HepG2 (cell line): ENCODE measurements at regions not wholly inside any gene's neighbourhood (a gene's known extent, or its start where the extent isn't known, plus 50 kb on each side); places are given as distances from the start of the nearest gene placed in this dataset.

ENCODE experiments used
- ATAC-seq: fragments of 200-7000 bp; cut with Tn5 transposase; 3 replicates; pipeline ENCODE4 v1.9.1; 2020; ENCODE audit warnings: mild to moderate bottlenecking, moderate library complexity
- BruUV-seq: library from RNA; stranded (reverse); fragments of 400-500 nt; replicated peaks from 2 replicates; lab custom pipeline; 2021; lab: Mats Ljungman, UMichigan
- CTCF ChIA-PET: fragments of 300-600 bp; formaldehyde crosslinking; extraction: SDS; loops from one replicate; lab custom pipeline; 2021; ENCODE audit warnings: low total read pairs, inconsistent platforms, low intra/inter-chr PET ratio; lab: Yijun Ruan, JAX
- POLR2A ChIA-PET: fragments of 350-600 bp; sonication (Branson Sonifier 250); formaldehyde crosslinking; loops from one replicate; lab custom pipeline; 2020; ENCODE audit warnings: antibody characterized with exemption, inconsistent platforms; lab: Yijun Ruan, JAX
- DNase-seq: peaks from one replicate; pipeline ENCODE4 v3.0.0-alpha.2; 2015; ENCODE audit warnings: low spot score
- FAIRE-seq: peaks from 3 replicates; lab custom pipeline; 2011; peaks lifted over from hg19 to GRCh38; lab: Jason Lieb, UNC
- H2AFZ ChIP-seq: one replicate; pipeline ENCODE4 v1.6.1; 2011; ENCODE audit warnings: low read length, inconsistent platforms
- H3K27ac ChIP-seq: fragments of 300-600 bp; 3 replicates; pipeline ENCODE4 v1.8.0; 2011; ENCODE audit warnings: mixed run types, mild to moderate bottlenecking, mixed read lengths, low read length, inconsistent platforms; ENCODE audit not compliant: insufficient read depth; ENCODE audit errors: extremely low read length
- H3K27me3 ChIP-seq, 2 experiments: fragments of 200-600 bp in 1 of 2; 2 replicates in 1 of 2; 3 replicates in 1 of 2; pipeline versions ENCODE4 v1.6.0 to v1.8.0; 2011; ENCODE audit warnings: low read length in 2 of 2, mild to moderate bottlenecking in 2 of 2, moderate library complexity in 2 of 2, inconsistent platforms in 1 of 2; ENCODE audit not compliant: insufficient read depth in 2 of 2, control insufficient read depth in 1 of 2
- H3K36me3 ChIP-seq, 2 experiments: fragments of 200-600 bp in 1 of 2; replicated peaks in 1 of 2; 2 replicates in 1 of 2; 3 replicates in 1 of 2; pipeline versions ENCODE4 v1.5.1 to v1.8.0; 2011; ENCODE audit warnings: low read length in 2 of 2, inconsistent platforms in 1 of 2; ENCODE audit not compliant: insufficient read depth in 2 of 2, control insufficient read depth in 1 of 2
- H3K4me1 ChIP-seq: 2 replicates; pipeline ENCODE4 v1.5.1; 2012; ENCODE audit warnings: low read length, inconsistent platforms; ENCODE audit not compliant: insufficient read depth
- H3K4me2 ChIP-seq: 2 replicates; pipeline ENCODE4 v1.6.0; 2011; ENCODE audit warnings: low read depth, low read length, inconsistent platforms
- H3K4me3 ChIP-seq, 3 experiments: fragments of 200-600 bp in 1 of 3; sonication (generic), shearing (Covaris generic) in 1 of 3; replicated peaks in 1 of 3; 2 replicates each; pipeline ENCODE4 v1.5.1; 2011 to 2016; ENCODE audit warnings: low read length in 3 of 3, inconsistent platforms in 2 of 3, low read depth in 2 of 3, mild to moderate bottlenecking in 2 of 3, control low read depth in 1 of 3, mixed read lengths in 1 of 3; ENCODE audit not compliant: insufficient read depth in 1 of 3
- H3K79me2 ChIP-seq: one replicate; pipeline ENCODE4 v1.6.1; 2011; ENCODE audit warnings: low read length, inconsistent platforms; ENCODE audit not compliant: insufficient read depth
- H3K9ac ChIP-seq: 2 replicates; pipeline ENCODE4 v1.6.0; 2011; ENCODE audit warnings: mild to moderate bottlenecking, low read depth, low read length, inconsistent platforms; ENCODE audit not compliant: insufficient read depth
- H3K9me3 ChIP-seq: 2 replicates; pipeline ENCODE4 v1.5.1; 2012; ENCODE audit warnings: mild to moderate bottlenecking, low read length
- H4K20me1 ChIP-seq: 2 replicates; pipeline ENCODE4 v1.6.0; 2011; ENCODE audit warnings: inconsistent platforms, mild to moderate bottlenecking, low read length, moderate library complexity; ENCODE audit not compliant: insufficient read depth
- DMAP1 ChIP-seq: IDR thresholded peaks from 2 replicates; pipeline ENCODE4 v1.6.1; 2016
- KAT7 ChIP-seq: IDR thresholded peaks from 2 replicates; pipeline ENCODE4 v1.6.1; 2018; ENCODE audit warnings: borderline replicate concordance, missing compliant biosample characterization
- PHB2 ChIP-seq: fragments of 450-650 bp; IDR thresholded peaks from 2 replicates; pipeline ENCODE4 v1.6.1; 2018; ENCODE audit not compliant: partially characterized antibody
- SOX6 ChIP-seq, 2 experiments: fragments of 450-650 bp in 1 of 2; sonication (generic) in 1 of 2; formaldehyde crosslinking in 1 of 2; IDR thresholded peaks; 2 replicates each; pipeline versions ENCODE4 v1.4.0 to v1.6.1; 2017 to 2020; ENCODE audit warnings: antibody characterized with exemption in 1 of 2, mild to moderate bottlenecking in 1 of 2, missing genetic modification reagents in 1 of 2
- ZFP37 ChIP-seq: sonication (generic); formaldehyde crosslinking; IDR thresholded peaks from 2 replicates; pipeline ENCODE4 v1.4.0; 2020; ENCODE audit warnings: missing genetic modification reagents, borderline replicate concordance
- ZGPAT ChIP-seq: IDR thresholded peaks from 2 replicates; pipeline ENCODE4 v1.6.1; 2016; ENCODE audit warnings: mild to moderate bottlenecking
- ZKSCAN5 ChIP-seq: sonication (generic); formaldehyde crosslinking; IDR thresholded peaks from 2 replicates; pipeline ENCODE4 v1.5.1; 2020; ENCODE audit warnings: mild to moderate bottlenecking, missing genetic modification reagents
- WGBS: methylation state at CpG from one replicate; pipeline ENCODE4 v1.1.6; 2017; ENCODE audit warnings: low lambda C conversion rate; 5-methylcytosine and 5-hydroxymethylcytosine counted together
- in situ Hi-C: cut with HindIII; loops from 2 replicates; pipeline ENCODE4 v1.10.0; 2017; ENCODE audit warnings: low pct_unique_long_range_greater_than_20kb; ENCODE audit not compliant: extremely low pct_ligation_motif_present
- intact Hi-C: fragments of 100-400 bp; cut with micrococcal nuclease; formaldehyde crosslinking; loops from one replicate; pipeline ENCODE4 v1.10.0; 2022; ENCODE audit not compliant: unreplicated experiment
- TF ChIP-seq, protein P1 (sequence below), 2 experiments: fragments of 450-650 bp in 1 of 2; sonication (generic) in 1 of 2; formaldehyde crosslinking; IDR thresholded peaks; 2 replicates each; pipeline versions ENCODE4 v1.5.0 to v1.8.0; 2020 to 2022; ENCODE audit warnings: mild to moderate bottlenecking in 1 of 2, missing genetic modification reagents in 1 of 2

DNA sequence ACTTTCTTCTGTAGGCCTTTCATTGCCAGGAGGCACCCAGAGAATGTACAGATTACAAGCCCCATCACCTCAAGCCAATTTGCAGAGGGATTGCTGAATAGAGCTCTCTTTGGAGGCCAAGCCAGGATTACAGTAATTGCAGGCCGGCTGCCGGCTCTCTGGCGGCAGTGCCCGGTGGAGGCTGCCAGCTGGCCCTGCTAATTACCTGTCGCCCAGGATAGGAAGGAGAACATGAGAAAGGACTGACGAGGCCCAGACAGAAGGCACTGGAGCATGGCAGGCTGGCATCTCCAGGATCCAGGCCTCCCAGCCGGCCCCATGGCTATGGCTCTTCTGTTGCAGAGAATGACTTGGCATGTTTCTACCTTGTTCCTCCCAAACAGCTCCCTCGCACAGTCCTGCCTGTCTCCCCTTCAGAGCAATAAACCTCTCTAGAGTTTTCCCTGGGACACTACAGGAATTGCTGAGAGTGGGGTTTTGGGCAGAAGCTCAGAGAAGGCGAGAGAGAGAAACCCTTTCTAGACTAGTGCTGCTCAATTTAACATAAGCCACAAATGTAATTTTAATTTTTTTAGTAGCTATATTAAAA, 273.6 kb upstream of the PROK2 start:
- Histone ChIP-seq H3K4me1 (peaks cover 6% of the 10 kb centered on the region; the same call in 1 of the 2 replicates), H3K9me3 (no peaks in the 10 kb centered on the region), H3K79me2 (no peaks in the 10 kb centered on the region), H3K4me3 (no peak overlapping the region), H2AFZ (no peak overlapping the region), H3K9ac (no peak overlapping the region), H3K27ac (no peak overlapping the region), H3K36me3 (no peaks in the 10 kb centered on the region), H3K27me3 (0 out of 5 replicates have a peak, but pooled peaks cover 0 to 3% of the 10 kb centered on the region in 2 experiments), H4K20me1 (no peaks in the 10 kb centered on the region), H3K4me2 (no peak overlapping the region)
- TF ChIP-seq, protein P1, sequence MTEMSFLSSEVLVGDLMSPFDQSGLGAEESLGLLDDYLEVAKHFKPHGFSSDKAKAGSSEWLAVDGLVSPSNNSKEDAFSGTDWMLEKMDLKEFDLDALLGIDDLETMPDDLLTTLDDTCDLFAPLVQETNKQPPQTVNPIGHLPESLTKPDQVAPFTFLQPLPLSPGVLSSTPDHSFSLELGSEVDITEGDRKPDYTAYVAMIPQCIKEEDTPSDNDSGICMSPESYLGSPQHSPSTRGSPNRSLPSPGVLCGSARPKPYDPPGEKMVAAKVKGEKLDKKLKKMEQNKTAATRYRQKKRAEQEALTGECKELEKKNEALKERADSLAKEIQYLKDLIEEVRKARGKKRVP (CRISPR knock-in tag; IDR thresholded peaks at IDR 0.05): no peak
- TF ChIP-seq ZGPAT (no peak), DMAP1 (CRISPR knock-in tag) (no peak), SOX6 (IDR thresholded peaks at IDR 0.05) (no peak), SOX6 (CRISPR knock-in tag; IDR thresholded peaks at IDR 0.05) (no peak), PHB2 (no peak), ZKSCAN5 (CRISPR knock-in tag) (no peak), KAT7 (CRISPR knock-in tag) (no peak), ZFP37 (no peak)
- CTCF ChIA-PET: no interaction called here
- intact Hi-C loops: no loop called here
- WGBS: 63% methylated on average over 8 of the region's 9 CpGs
- in situ Hi-C loops: no loop called here
- POLR2A ChIA-PET: no interaction called here
- DNase-seq (no peak), FAIRE-seq (no peak), ATAC-seq (no peak)
- BruUV-seq: no TSS peak
